IPS-18a (cell line): ENCODE measurements at regions not wholly inside any gene's neighbourhood (a gene's known extent, or its start where the extent isn't known, plus 50 kb on each side); places are given as distances from the start of the nearest gene placed in this dataset.
"Not testable (repeated sequence)": the region's sequence is repeated elsewhere in the genome, so short reads cannot be mapped to it uniquely, and the experiment has no call there.

ENCODE experiments used
- H3K27ac ChIP-seq: one replicate; pipeline ENCODE4 v1.5.1; 2013; ENCODE audit warnings: low read length
- H3K27me3 ChIP-seq: one replicate; pipeline ENCODE4 v1.6.1; 2013; ENCODE audit warnings: mild to moderate bottlenecking, low read length; ENCODE audit not compliant: control insufficient read depth, insufficient read depth
- H3K36me3 ChIP-seq: one replicate; pipeline ENCODE4 v1.6.1; 2013; ENCODE audit warnings: low read depth, low read length; ENCODE audit not compliant: control insufficient read depth
- H3K4me1 ChIP-seq: one replicate; pipeline ENCODE4 v1.6.1; 2013; ENCODE audit warnings: low read depth, low read length; ENCODE audit not compliant: control insufficient read depth
- H3K4me3 ChIP-seq: one replicate; pipeline ENCODE4 v1.5.1; 2013; ENCODE audit warnings: low read length
- H3K9ac ChIP-seq: one replicate; pipeline ENCODE4 v1.6.1; 2013; ENCODE audit warnings: mild to moderate bottlenecking, low read length, moderate library complexity
- H3K9me3 ChIP-seq: one replicate; pipeline ENCODE4 v1.6.1; 2013; ENCODE audit warnings: low read depth, low read length; ENCODE audit not compliant: control insufficient read depth

GRCh38 chr1:219863816-219864215 lies 64.5 kb downstream of the SLC30A10 start:
- H3K4me1 ChIP-seq, H3K4me3 ChIP-seq, H3K27me3 ChIP-seq, H3K9me3 ChIP-seq, H3K9ac ChIP-seq, H3K36me3 ChIP-seq, H3K27ac ChIP-seq: not testable (repeated sequence)

GRCh38 chr1:219862366-219862765 lies 66.0 kb downstream of the SLC30A10 start:
- Histone ChIP-seq H3K4me3 (no peak overlapping the region), H3K9ac (no peak overlapping the region), H3K4me1 (no peaks in the 10 kb centered on the region), H3K9me3 (no peaks in the 10 kb centered on the region), H3K36me3 (no peaks in the 10 kb centered on the region), H3K27me3 (peaks cover 9% of the 10 kb centered on the region), H3K27ac (no peak overlapping the region)

- H3K9ac ChIP-seq: no peak overlapping the region
- H3K4me3 ChIP-seq: no peak overlapping the region
- no peaks in the 10 kb centered on the region for H3K4me1 ChIP-seq
- peaks cover 9% of the 10 kb centered on the region for H3K27me3 ChIP-seq
- no peak overlapping the region for H3K27ac ChIP-seq
- no peaks in the 10 kb centered on the region for H3K9me3 ChIP-seq
- no peaks in the 10 kb centered on the region for H3K36me3 ChIP-seq
Observed at GRCh38 chr1:219858980-219859379, 69.4 kb downstream of the SLC30A10 start.

GRCh38 chr1:219847215-219847855 lies 81.0 kb downstream of the SLC30A10 start:
- no peaks in the 10 kb centered on the region for H3K9me3 ChIP-seq

GRCh38 chr1:219839595-219839994 lies 88.8 kb downstream of the SLC30A10 start:
- H3K27ac ChIP-seq, H3K4me1 ChIP-seq, H3K36me3 ChIP-seq, H3K9me3 ChIP-seq: not testable (repeated sequence)
- H3K27me3 ChIP-seq: peaks cover 11% of the 10 kb centered on the region
- H3K4me3 ChIP-seq: peak overlapping the region; percentile 71
- H3K9ac ChIP-seq: peak overlapping the region; percentile 45

More at GRCh38 chr1:219847215-219847855, 81.0 kb downstream of the SLC30A10 start:
- H3K4me1 ChIP-seq: no peaks in the 10 kb centered on the region
- no peaks in the 10 kb centered on the region for H3K27me3 ChIP-seq
- H3K27ac ChIP-seq: no peak overlapping the region
- H3K36me3 ChIP-seq: no peaks in the 10 kb centered on the region
- H3K9ac ChIP-seq: no peak overlapping the region
- H3K4me3 ChIP-seq: no peak overlapping the region

- Histone ChIP-seq H3K9ac (no peak overlapping the region), H3K4me3 (no peak overlapping the region), H3K36me3 (no peaks in the 10 kb centered on the region), H3K27me3 (peaks cover 11% of the 10 kb centered on the region), H3K9me3 (no peaks in the 10 kb centered on the region), H3K27ac (no peak overlapping the region), H3K4me1 (peaks cover 19% of the 10 kb centered on the region)
Observed at GRCh38 chr1:219837994-219838294, 90.4 kb downstream of the SLC30A10 start.

GRCh38 chr1:219837274-219837993 lies 90.9 kb downstream of the SLC30A10 start:
- H3K4me1 ChIP-seq: peaks cover 23% of the 10 kb centered on the region
- H3K27ac ChIP-seq: no peak overlapping the region
- no peak overlapping the region for H3K9ac ChIP-seq
- H3K27me3 ChIP-seq: peaks cover 11% of the 10 kb centered on the region
- H3K36me3 ChIP-seq: no peaks in the 10 kb centered on the region
- no peak overlapping the region for H3K4me3 ChIP-seq
- no peaks in the 10 kb centered on the region for H3K9me3 ChIP-seq

GRCh38 chr1:219834314-219834917 lies 93.9 kb downstream of the SLC30A10 start:
- Histone ChIP-seq H3K4me1 (peaks cover 23% of the 10 kb centered on the region), H3K9ac (peak overlapping the region; percentile 20), H3K36me3 (no peaks in the 10 kb centered on the region), H3K27me3 (peaks cover 11% of the 10 kb centered on the region), H3K9me3 (no peaks in the 10 kb centered on the region), H3K4me3 (no peak overlapping the region), H3K27ac (peak overlapping the region; percentile 73)

GRCh38 chr1:219833214-219833815 lies 95.0 kb downstream of the SLC30A10 start:
- peak overlapping the region; percentile 38 for H3K4me3 ChIP-seq
- H3K27ac ChIP-seq: peak overlapping the region; percentile 73
- H3K27me3 ChIP-seq: peaks cover 1% of the 10 kb centered on the region
- no peaks in the 10 kb centered on the region for H3K9me3 ChIP-seq
- no peaks in the 10 kb centered on the region for H3K36me3 ChIP-seq
- H3K9ac ChIP-seq: peak overlapping the region; percentile 20
- H3K4me1 ChIP-seq: peaks cover 23% of the 10 kb centered on the region

GRCh38 chr1:219826290-219826689 lies 102.1 kb downstream of the SLC30A10 start:
- Histone ChIP-seq H3K4me1 (peaks cover 15% of the 10 kb centered on the region), H3K9ac (peak overlapping the region; percentile 2), H3K4me3 (peak overlapping the region; percentile 28), H3K36me3 (no peaks in the 10 kb centered on the region), H3K27me3 (no peaks in the 10 kb centered on the region), H3K9me3 (no peaks in the 10 kb centered on the region), H3K27ac (no peak overlapping the region)

- no peaks in the 10 kb centered on the region for H3K36me3 ChIP-seq
- no peaks in the 10 kb centered on the region for H3K27me3 ChIP-seq
- H3K4me3 ChIP-seq: no peak overlapping the region
- H3K9me3 ChIP-seq: no peaks in the 10 kb centered on the region
- no peak overlapping the region for H3K27ac ChIP-seq
- H3K4me1 ChIP-seq: peaks cover 15% of the 10 kb centered on the region
- no peak overlapping the region for H3K9ac ChIP-seq
Observed at GRCh38 chr1:219825355-219825754, 103.0 kb downstream of the SLC30A10 start.
